Left lung (tissue), 4 donors: ENCODE measurements at regions not wholly inside any gene's neighbourhood (a gene's known extent, or its start where the extent isn't known, plus 50 kb on each side); places are given as distances from the start of the nearest gene placed in this dataset.

ENCODE experiments used
- ATAC-seq: fragments of 200-7000 bp; cut with Tn5 transposase; one replicate; pipeline ENCODE4 v1.9.1; 2020; ENCODE audit warnings: moderate library complexity
- DNase-seq, 4 donors: peaks; one replicate each; pipeline ENCODE4 v3.0.0-alpha.2; 2013 to 2020
- H3K27ac ChIP-seq, 2 donors: fragments of 200-600 bp; sonication (generic) in 1 of 2; one replicate each; pipeline versions ENCODE4 v1.5.0 to v1.8.0; 2020 to 2021
- H3K27me3 ChIP-seq, 2 donors: fragments of 200-600 bp; sonication (generic) in 1 of 2; one replicate each; pipeline versions ENCODE4 v1.5.0 to v1.8.0; 2020 to 2021
- H3K36me3 ChIP-seq, 2 donors: fragments of 200-600 bp; sonication (generic) in 1 of 2; one replicate each; pipeline versions ENCODE4 v1.5.0 to v1.8.0; 2020 to 2021
- H3K4me1 ChIP-seq, 2 donors: fragments of 200-600 bp; one replicate each; pipeline ENCODE4 v1.8.0; 2021
- H3K4me3 ChIP-seq, 2 donors: fragments of 200-600 bp; sonication (generic) in 1 of 2; one replicate each; pipeline versions ENCODE4 v1.5.0 to v1.8.0; 2020 to 2021; ENCODE audit warnings: mild to moderate bottlenecking in 1 of 2
- H3K9me3 ChIP-seq, 2 donors: fragments of 200-600 bp; sonication (generic) in 1 of 2; one replicate each; pipeline versions ENCODE4 v1.5.0 to v1.8.0; 2020 to 2021
- intact Hi-C, 2 donors: fragments of 100-400 bp; cut with DNase I; formaldehyde crosslinking; loops; one replicate each; pipeline versions ENCODE4 v1.11.2 to v1.14.2; 2022
- TF ChIP-seq, protein P1 (sequence below), 2 donors: fragments of 200-600 bp; sonication (generic) in 1 of 2; IDR thresholded peaks; one replicate each; pipeline versions ENCODE4 v1.5.0 to v1.8.0; 2021; ENCODE audit warnings: antibody characterized with exemption in 2 of 2
- donor health status: DM: no; HTN: yes; CAD: no.
- donor health status: DM: no; HTN: no; CAD: no.

DNA sequence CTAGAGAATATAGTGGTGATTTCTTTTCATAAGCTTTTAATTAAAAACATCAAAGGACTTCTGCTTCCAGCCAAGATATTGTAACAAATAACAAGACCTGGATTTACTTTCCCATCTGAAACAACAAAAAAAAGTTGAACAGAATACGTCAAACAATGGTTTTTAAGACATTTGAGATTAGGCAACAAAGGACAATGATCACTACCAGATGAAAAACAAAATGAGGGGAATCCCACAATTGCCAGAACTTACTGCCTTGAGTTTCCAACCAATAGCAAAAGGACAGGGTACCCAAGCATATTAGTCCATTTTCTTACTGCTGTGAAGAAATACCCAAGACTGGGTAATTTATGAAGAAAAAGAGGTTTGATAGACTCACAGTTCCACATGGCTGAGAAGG, 341.4 kb upstream of the INTU start:
- DNase-seq (no peak), ATAC-seq (no peak)
- no peak overlapping the region for H3K27ac ChIP-seq
- H3K27me3 ChIP-seq: no peaks in the 10 kb centered on the region
- TF ChIP-seq, protein P1, sequence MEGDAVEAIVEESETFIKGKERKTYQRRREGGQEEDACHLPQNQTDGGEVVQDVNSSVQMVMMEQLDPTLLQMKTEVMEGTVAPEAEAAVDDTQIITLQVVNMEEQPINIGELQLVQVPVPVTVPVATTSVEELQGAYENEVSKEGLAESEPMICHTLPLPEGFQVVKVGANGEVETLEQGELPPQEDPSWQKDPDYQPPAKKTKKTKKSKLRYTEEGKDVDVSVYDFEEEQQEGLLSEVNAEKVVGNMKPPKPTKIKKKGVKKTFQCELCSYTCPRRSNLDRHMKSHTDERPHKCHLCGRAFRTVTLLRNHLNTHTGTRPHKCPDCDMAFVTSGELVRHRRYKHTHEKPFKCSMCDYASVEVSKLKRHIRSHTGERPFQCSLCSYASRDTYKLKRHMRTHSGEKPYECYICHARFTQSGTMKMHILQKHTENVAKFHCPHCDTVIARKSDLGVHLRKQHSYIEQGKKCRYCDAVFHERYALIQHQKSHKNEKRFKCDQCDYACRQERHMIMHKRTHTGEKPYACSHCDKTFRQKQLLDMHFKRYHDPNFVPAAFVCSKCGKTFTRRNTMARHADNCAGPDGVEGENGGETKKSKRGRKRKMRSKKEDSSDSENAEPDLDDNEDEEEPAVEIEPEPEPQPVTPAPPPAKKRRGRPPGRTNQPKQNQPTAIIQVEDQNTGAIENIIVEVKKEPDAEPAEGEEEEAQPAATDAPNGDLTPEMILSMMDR (IDR thresholded peaks at IDR 0.05): no peak
- no peaks in the 10 kb centered on the region for H3K4me1 ChIP-seq
- intact Hi-C loops: no loop called here
- H3K36me3 ChIP-seq: no peaks in the 10 kb centered on the region
- H3K4me3 ChIP-seq: no peak overlapping the region
- peaks cover 0 to 30% of the 10 kb centered on the region in 2 donors for H3K9me3 ChIP-seq

DNA sequence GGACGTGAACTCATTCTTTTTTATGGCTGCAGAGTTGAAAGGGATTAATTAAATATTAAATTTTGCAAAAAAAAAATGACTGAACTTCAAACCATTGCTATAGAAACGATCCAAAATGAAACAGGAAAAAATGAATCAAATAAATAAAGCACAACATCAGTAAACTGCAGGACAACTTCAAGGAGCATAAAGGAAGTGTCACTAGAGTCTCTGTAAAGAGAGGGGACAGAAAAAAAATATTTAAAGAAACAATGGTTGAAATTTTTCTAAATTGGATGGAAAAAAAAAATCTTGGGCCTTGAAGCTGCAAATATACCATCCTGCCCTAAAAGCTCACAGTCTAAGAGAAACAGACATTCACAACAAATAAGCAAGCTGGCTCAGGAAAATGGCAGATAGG, 339.3 kb upstream of the INTU start:
- Histone ChIP-seq H3K4me1 (no peaks in the 10 kb centered on the region), H3K4me3 (no peak overlapping the region), H3K27me3 (no peaks in the 10 kb centered on the region), H3K9me3 (peaks cover 0 to 43% of the 10 kb centered on the region in 2 donors), H3K27ac (no peak overlapping the region), H3K36me3 (no peaks in the 10 kb centered on the region)
- TF ChIP-seq, protein P1 (IDR thresholded peaks at IDR 0.05): no peak
- intact Hi-C loops: no loop called here
- DNase-seq (no peak), ATAC-seq (no peak)

DNA sequence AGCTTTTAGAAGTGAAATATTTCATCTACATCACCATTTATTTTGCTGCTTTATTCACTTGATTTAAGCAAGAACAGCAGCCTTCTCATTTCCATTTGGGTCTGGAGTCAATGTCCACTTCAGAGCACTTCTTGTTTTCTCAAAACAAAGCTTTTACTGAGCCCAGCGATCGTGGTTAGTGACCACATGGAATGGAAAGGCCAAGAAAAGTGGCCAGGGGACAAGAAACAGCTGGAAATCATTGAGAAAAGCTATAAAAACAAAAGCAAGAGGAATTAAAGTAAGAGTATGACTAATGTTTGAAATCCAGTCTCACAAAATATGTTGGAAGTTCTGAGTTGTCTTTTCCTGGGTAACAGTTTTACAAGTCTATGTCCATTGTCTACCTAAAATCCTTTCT, 328.4 kb upstream of the INTU start:
- TF ChIP-seq, protein P1 (IDR thresholded peaks at IDR 0.05): no peak
- H3K36me3 ChIP-seq: no peaks in the 10 kb centered on the region
- no peak for DNase-seq
- no peak overlapping the region for H3K4me3 ChIP-seq
- no peaks in the 10 kb centered on the region for H3K4me1 ChIP-seq
- H3K27ac ChIP-seq: no peak overlapping the region
- no peak for ATAC-seq
- intact Hi-C loops: no loop called here
- peaks cover 0 to 25% of the 10 kb centered on the region in 2 donors for H3K9me3 ChIP-seq
- H3K27me3 ChIP-seq: no peaks in the 10 kb centered on the region

DNA sequence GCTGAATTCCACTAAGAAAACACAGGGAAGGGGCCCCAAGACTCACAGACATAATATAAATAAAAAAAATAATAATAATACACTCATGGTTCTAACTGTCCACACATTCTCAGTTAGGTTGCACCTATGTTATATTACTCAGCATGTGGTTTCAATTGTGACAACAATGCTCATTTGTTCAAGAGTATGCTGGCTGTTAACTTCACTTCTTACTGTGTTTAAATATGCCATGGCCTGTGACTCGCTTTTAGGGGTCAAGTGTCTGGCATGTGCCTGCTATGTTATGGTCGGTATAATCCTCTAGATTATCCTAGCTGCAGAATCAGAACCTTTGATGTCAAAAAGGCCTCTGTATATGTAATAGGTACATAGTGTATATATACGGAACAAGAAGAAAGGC, 324.8 kb upstream of the INTU start:
- H3K4me1 ChIP-seq: no peaks in the 10 kb centered on the region
- no peak overlapping the region for H3K27ac ChIP-seq
- TF ChIP-seq, protein P1 (IDR thresholded peaks at IDR 0.05): no peak
- H3K36me3 ChIP-seq: no peaks in the 10 kb centered on the region
- no peak overlapping the region for H3K4me3 ChIP-seq
- intact Hi-C loops: no loop called here
- H3K27me3 ChIP-seq: no peaks in the 10 kb centered on the region
- DNase-seq (no peak), ATAC-seq (no peak)
- H3K9me3 ChIP-seq: peaks cover 0 to 10% of the 10 kb centered on the region in 2 donors

DNA sequence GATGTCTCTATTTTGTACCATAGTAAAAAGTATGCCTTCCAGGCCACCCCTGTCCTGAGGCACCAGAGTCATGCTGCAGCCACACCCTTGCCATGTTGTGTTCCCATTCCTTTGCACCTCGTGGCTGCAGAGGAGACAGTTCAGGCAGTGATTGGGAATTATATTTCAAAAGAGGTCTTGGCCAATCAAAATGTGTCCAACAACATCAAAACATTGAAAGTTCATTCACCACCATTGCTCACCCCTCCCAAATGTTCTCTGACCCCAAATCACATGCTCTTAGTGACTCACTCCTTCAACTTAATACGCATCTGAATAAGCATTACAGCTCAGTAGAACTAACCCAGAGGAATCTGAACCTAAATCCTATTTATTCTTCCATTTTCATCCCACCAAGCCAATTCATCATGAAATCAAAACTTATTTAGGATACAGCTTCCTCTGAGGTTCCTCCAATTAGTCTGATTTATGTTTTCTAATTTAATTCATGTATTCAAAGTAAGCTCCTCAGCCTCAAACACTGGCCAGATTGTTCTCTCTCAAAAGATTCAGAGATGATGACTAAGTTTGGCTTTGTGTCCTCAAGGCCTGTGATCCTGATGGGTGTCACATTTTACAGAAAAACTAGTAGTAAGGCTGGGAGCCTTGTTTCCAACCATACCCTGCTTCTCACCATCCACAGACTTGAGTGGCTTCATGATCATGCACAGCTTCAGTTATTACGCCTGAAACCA, 323.2 kb upstream of the INTU start:
- Histone ChIP-seq H3K4me3 (no peak overlapping the region), H3K9me3 (peaks cover 0 to 25% of the 10 kb centered on the region in 2 donors), H3K4me1 (no peaks in the 10 kb centered on the region), H3K27me3 (no peaks in the 10 kb centered on the region), H3K36me3 (no peaks in the 10 kb centered on the region), H3K27ac (no peak overlapping the region)
- DNase-seq (no peak), ATAC-seq (no peak)
- TF ChIP-seq, protein P1 (IDR thresholded peaks at IDR 0.05): no peak
- intact Hi-C loops: no loop called here
